Smooth muscle cell (in vitro differentiated cells): ENCODE measurements at regions not wholly inside any gene's neighbourhood (a gene's known extent, or its start where the extent isn't known, plus 50 kb on each side); places are given as distances from the start of the nearest gene placed in this dataset.

Experiments used
- DNase-seq: peaks from one replicate; lab custom pipeline; 2025; ENCODE audit not compliant: unreplicated experiment; lab: John Stamatoyannopoulos, UW
- H2AFZ ChIP-seq: fragments of 200-600 bp; sonication (generic); 2 replicates; pipeline ENCODE4 v1.6.0; 2016; ENCODE audit warnings: antibody characterized with exemption, low read depth, mild to moderate bottlenecking
- H3F3A ChIP-seq: fragments of 200-600 bp; sonication (generic); 2 replicates; pipeline ENCODE4 v1.6.0; 2017; ENCODE audit warnings: antibody characterized with exemption, low read depth
- H3K27ac ChIP-seq: fragments of 200-600 bp; sonication (generic); 2 replicates; pipeline ENCODE4 v1.5.1; 2016; ENCODE audit warnings: low read depth, mild to moderate bottlenecking
- H3K27me3 ChIP-seq: fragments of 200-600 bp; sonication (generic); 2 replicates; pipeline ENCODE4 v1.6.1; 2016; ENCODE audit warnings: low read depth, mild to moderate bottlenecking
- H3K36me3 ChIP-seq: fragments of 200-600 bp; sonication (generic); 2 replicates; pipeline ENCODE4 v1.5.1; 2016; ENCODE audit warnings: low read depth
- H3K4me1 ChIP-seq: fragments of 200-600 bp; sonication (generic); 2 replicates; pipeline ENCODE4 v1.5.1; 2016; ENCODE audit warnings: low read depth
- H3K4me2 ChIP-seq: fragments of 200-600 bp; sonication (generic); 2 replicates; pipeline ENCODE4 v1.6.0; 2016; ENCODE audit warnings: mild to moderate bottlenecking
- H3K4me3 ChIP-seq: fragments of 200-600 bp; sonication (generic); 2 replicates; pipeline ENCODE4 v1.5.1; 2016; ENCODE audit warnings: mild to moderate bottlenecking
- H3K79me2 ChIP-seq: fragments of 200-600 bp; sonication (generic); 2 replicates; pipeline ENCODE4 v1.6.0; 2016; ENCODE audit warnings: low read depth, mild to moderate bottlenecking
- H3K9ac ChIP-seq: fragments of 200-600 bp; sonication (generic); 2 replicates; pipeline ENCODE4 v1.6.0; 2016; ENCODE audit warnings: low read depth
- H3K9me3 ChIP-seq: fragments of 200-600 bp; sonication (generic); replicated peaks from 2 replicates; pipeline ENCODE4 v1.5.1; 2016; ENCODE audit warnings: low read depth
- H4K20me1 ChIP-seq: fragments of 200-600 bp; sonication (generic); 2 replicates; pipeline ENCODE4 v1.6.0; 2016; ENCODE audit warnings: low read depth
- whole genome bisulfite sequencing: methylation state at CpG from one replicate; pipeline ENCODE4 v1.1.7; 2016; ENCODE audit warnings: low lambda C conversion rate; 5-methylcytosine and 5-hydroxymethylcytosine counted together
- TF ChIP-seq, protein P1 (sequence below): fragments of 200-600 bp; sonication (generic); IDR thresholded peaks from 2 replicates; pipeline ENCODE4 v1.5.1; 2017; ENCODE audit warnings: borderline replicate concordance, mild to moderate bottlenecking, antibody characterized with exemption; ENCODE audit not compliant: insufficient read depth, poor library complexity, severe bottlenecking

DNA sequence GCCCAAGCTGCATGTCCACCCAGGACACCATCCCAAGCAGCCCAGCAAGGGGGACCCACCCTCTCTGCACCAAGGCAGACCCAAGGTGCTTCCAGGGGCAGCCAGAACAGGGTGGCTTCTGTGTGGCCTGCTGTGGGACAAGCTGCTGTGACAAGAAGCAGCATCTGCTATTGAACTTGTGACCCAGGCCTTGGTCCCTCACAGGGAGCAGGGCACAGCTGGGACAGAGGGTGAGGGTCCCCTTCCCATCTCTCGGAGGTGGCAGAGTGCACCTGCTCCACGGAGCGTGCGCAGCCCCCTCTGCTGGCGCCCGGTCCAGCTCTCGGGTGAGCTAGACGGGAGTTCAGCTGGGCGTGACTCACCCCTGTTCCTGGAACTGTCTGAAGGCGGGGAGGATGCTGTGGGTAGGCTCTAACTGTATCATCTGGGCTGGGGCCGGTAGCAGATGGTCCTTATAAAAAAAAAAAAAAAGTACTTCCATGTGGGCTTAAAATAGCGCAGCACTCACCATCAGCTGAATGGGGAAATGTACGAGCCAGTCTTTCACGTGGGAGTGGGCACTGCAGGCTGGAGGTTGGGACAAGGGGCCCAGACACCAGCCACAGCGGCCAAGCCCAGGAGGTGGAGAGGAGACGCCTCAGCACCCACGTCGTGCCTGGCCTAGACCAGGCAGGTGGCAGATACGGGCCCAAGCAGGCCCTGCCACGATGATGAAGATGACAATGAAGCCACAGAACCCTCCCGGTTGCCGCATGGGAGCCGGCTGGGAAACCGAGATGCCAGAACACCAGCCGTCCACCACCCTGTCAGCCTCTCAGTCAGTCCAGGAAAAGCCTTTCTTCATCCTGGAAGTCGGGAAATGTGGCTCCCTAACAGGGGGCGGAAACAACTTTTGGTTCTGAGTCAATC lies 136.8 kb upstream of the ID2 start:
- H3K27me3 ChIP-seq: no peaks in the 10 kb centered on the region
- H3F3A ChIP-seq: peaks cover 17% of the 10 kb centered on the region
- H3K27ac ChIP-seq: peak overlapping the region; percentile 42
- peaks cover 4% of the 10 kb centered on the region for H3K4me1 ChIP-seq
- WGBS: 31% methylated on average over 27 of the region's 27 CpGs
- no peaks in the 10 kb centered on the region for H3K9me3 ChIP-seq
- H4K20me1 ChIP-seq: no peaks in the 10 kb centered on the region
- H3K79me2 ChIP-seq: no peaks in the 10 kb centered on the region
- H3K4me2 ChIP-seq: no peak overlapping the region
- H3K9ac ChIP-seq: no peak overlapping the region
- no peaks in the 10 kb centered on the region for H3K36me3 ChIP-seq
- H2AFZ ChIP-seq: no peak overlapping the region
- DNase-seq: no peak
- H3K4me3 ChIP-seq: no peak overlapping the region
- TF ChIP-seq, protein P1, sequence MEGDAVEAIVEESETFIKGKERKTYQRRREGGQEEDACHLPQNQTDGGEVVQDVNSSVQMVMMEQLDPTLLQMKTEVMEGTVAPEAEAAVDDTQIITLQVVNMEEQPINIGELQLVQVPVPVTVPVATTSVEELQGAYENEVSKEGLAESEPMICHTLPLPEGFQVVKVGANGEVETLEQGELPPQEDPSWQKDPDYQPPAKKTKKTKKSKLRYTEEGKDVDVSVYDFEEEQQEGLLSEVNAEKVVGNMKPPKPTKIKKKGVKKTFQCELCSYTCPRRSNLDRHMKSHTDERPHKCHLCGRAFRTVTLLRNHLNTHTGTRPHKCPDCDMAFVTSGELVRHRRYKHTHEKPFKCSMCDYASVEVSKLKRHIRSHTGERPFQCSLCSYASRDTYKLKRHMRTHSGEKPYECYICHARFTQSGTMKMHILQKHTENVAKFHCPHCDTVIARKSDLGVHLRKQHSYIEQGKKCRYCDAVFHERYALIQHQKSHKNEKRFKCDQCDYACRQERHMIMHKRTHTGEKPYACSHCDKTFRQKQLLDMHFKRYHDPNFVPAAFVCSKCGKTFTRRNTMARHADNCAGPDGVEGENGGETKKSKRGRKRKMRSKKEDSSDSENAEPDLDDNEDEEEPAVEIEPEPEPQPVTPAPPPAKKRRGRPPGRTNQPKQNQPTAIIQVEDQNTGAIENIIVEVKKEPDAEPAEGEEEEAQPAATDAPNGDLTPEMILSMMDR: peak; percentile 44

GRCh38 chr2:8545695-8546611 lies 135.9 kb upstream of the ID2 start:
- DNase-seq: no peak
- Histone ChIP-seq H3K4me3 (no peak overlapping the region), H3K4me1 (peaks cover 4% of the 10 kb centered on the region), H3K27me3 (no peaks in the 10 kb centered on the region), H3K36me3 (no peaks in the 10 kb centered on the region), H3K27ac (peak overlapping the region; percentile 42), H2AFZ (no peak overlapping the region), H4K20me1 (no peaks in the 10 kb centered on the region), H3K79me2 (no peaks in the 10 kb centered on the region), H3K4me2 (no peak overlapping the region), H3K9me3 (no peaks in the 10 kb centered on the region), H3K9ac (no peak overlapping the region), H3F3A (peaks cover 17% of the 10 kb centered on the region)
- TF ChIP-seq, protein P1: no peak
- WGBS: 95% methylated on average over 27 of the region's 30 CpGs

DNA sequence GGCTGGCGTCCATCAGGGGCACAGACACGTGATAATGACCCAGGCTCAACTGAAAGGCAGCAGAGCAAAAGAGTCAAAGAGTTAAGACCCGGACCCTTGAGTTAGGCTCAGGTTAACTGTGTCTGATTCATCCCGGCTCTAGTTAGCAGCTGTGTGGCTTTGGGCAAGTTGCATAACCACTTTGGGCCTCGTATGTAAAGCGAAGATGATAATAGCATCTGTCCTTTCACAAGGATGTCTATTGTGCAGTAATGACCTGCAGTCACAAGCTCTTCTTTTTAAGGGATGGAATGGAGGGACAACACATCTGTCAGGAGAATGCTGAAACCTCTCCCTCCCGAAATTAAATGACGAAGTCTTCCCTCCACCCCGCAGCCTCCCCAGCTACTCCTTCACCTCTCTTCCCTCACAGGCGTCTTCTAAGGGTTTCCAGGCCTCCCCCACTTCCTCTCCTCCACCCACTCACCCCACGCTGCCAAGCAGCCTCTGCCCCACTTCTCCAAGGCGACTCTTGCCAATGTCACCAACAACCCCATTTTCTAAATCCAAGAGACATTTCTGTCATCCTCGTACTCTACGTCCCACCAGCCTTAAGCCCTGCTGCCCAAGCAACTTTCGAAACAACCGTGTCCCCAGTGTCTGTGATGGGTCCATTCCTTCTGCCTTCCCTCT lies 135.1 kb upstream of the ID2 start:
- no peaks in the 10 kb centered on the region for H3K79me2 ChIP-seq
- no peak overlapping the region for H3K9ac ChIP-seq
- WGBS: 83% methylated on average over 16 of the region's 16 CpGs
- H4K20me1 ChIP-seq: no peaks in the 10 kb centered on the region
- H3K9me3 ChIP-seq: no peaks in the 10 kb centered on the region
- TF ChIP-seq, protein P1: no peak
- no peak overlapping the region for H2AFZ ChIP-seq
- no peak overlapping the region for H3K4me3 ChIP-seq
- H3K4me2 ChIP-seq: no peak overlapping the region
- peaks cover 17% of the 10 kb centered on the region for H3F3A ChIP-seq
- H3K27me3 ChIP-seq: no peaks in the 10 kb centered on the region
- H3K36me3 ChIP-seq: no peaks in the 10 kb centered on the region
- DNase-seq: no peak
- no peak overlapping the region for H3K27ac ChIP-seq
- H3K4me1 ChIP-seq: peaks cover 4% of the 10 kb centered on the region
